Lung (tissue), 11 donors: ENCODE measurements at regions not wholly inside any gene's neighbourhood (a gene's known extent, or its start where the extent isn't known, plus 50 kb on each side); places are given as distances from the start of the nearest gene placed in this dataset.

ENCODE experiments used
- ATAC-seq: fragments of 200-7000 bp; cut with Tn5 transposase; one replicate; pipeline ENCODE4 v1.9.1; 2020; ENCODE audit warnings: moderate number of reproducible peaks; ENCODE audit not compliant: insufficient read depth, low FRiP score
- DNase-seq, 3 donors: peaks; one replicate each; pipeline ENCODE4 v3.0.0-alpha.2; 2013 to 2017
- H3K27ac ChIP-seq, 2 donors: one replicate each; pipeline ENCODE4 v1.5.1; 2013; ENCODE audit warnings: mild to moderate bottlenecking in 2 of 2, moderate library complexity in 2 of 2, control low read depth in 1 of 2, inconsistent platforms in 1 of 2, low read depth in 1 of 2, low read length in 1 of 2
- H3K27me3 ChIP-seq, 3 donors: one replicate each; pipeline ENCODE4 v1.5.1; 2013; ENCODE audit warnings: low read length in 2 of 3; ENCODE audit not compliant: control insufficient read depth in 3 of 3, insufficient read depth in 3 of 3
- H3K36me3 ChIP-seq, 4 donors: one replicate each; pipeline ENCODE4 v1.5.1; 2013; ENCODE audit warnings: low read length in 4 of 4, mild to moderate bottlenecking in 1 of 4, moderate library complexity in 1 of 4; ENCODE audit not compliant: control insufficient read depth in 4 of 4, insufficient read depth in 4 of 4
- H3K4me1 ChIP-seq, 5 donors: one replicate each; pipeline ENCODE4 v1.5.1; 2013; ENCODE audit warnings: low read length in 5 of 5, mild to moderate bottlenecking in 2 of 5, moderate library complexity in 1 of 5; ENCODE audit not compliant: control insufficient read depth in 5 of 5, insufficient read depth in 5 of 5
- H3K4me3 ChIP-seq: one replicate; pipeline ENCODE4 v1.5.1; 2013; ENCODE audit warnings: mild to moderate bottlenecking, control low read depth, moderate library complexity
- H3K9ac ChIP-seq, 2 donors: one replicate each; pipeline ENCODE4 v1.5.1; 2013; ENCODE audit warnings: low read length in 2 of 2, control low read depth in 1 of 2; ENCODE audit not compliant: insufficient read depth in 1 of 2
- H3K9me3 ChIP-seq, 4 donors: one replicate each; pipeline ENCODE4 v1.5.1; 2013; ENCODE audit warnings: low read length in 3 of 4, mild to moderate bottlenecking in 1 of 4, moderate library complexity in 1 of 4; ENCODE audit not compliant: control insufficient read depth in 4 of 4, insufficient read depth in 3 of 4
- WGBS, 2 donors: extraction: QIAGEN DNeasy Blood & Tissue Kit; methylation state at CpG; one replicate each; pipeline ENCODE4 v1.1.7; 2013; 5-methylcytosine and 5-hydroxymethylcytosine counted together
- TF ChIP-seq, protein P1 (sequence below): IDR thresholded peaks from 2 replicates; pipeline ENCODE4 v1.5.1; 2012; ENCODE audit warnings: mild to moderate bottlenecking; ENCODE audit errors: control extremely low read depth, extremely low read depth
- donor health status: control.
- donor health status: control.
- donor health status: Bipolar disorder and iron deficiency.
- donor health status: healthy.
- donor health status: DM: yes; HTN: yes; CAD: no.

DNA sequence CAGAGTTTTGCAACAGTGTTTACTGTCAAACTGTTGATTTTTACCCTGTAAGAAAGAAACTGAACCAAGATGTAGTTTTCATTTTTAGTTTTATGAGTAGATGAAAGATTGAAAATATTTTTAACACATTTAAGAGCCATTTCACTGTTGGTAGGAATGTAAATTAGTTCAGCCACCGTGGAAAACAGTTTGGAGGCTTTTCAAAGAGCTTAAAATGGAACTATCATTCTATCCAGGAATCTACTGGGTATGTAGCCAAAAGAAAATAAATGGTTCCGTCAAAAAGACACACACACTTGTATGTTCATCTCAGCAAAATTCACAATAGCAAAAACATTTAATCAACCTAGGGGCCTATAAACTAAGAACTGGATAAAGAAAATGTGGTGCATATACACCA, 729.8 kb upstream of the CDH7 start:
- Histone ChIP-seq H3K27ac (no peak overlapping the region), H3K36me3 (no peaks in the 10 kb centered on the region), H3K9ac (no peak overlapping the region), H3K4me3 (no peak overlapping the region), H3K9me3 (peaks cover 0 to 4% (median 0%) of the 10 kb centered on the region in 4 donors), H3K27me3 (no peaks in the 10 kb centered on the region), H3K4me1 (peaks cover 0 to 1% (median 0%) of the 10 kb centered on the region in 5 donors)
- TF ChIP-seq, protein P1, sequence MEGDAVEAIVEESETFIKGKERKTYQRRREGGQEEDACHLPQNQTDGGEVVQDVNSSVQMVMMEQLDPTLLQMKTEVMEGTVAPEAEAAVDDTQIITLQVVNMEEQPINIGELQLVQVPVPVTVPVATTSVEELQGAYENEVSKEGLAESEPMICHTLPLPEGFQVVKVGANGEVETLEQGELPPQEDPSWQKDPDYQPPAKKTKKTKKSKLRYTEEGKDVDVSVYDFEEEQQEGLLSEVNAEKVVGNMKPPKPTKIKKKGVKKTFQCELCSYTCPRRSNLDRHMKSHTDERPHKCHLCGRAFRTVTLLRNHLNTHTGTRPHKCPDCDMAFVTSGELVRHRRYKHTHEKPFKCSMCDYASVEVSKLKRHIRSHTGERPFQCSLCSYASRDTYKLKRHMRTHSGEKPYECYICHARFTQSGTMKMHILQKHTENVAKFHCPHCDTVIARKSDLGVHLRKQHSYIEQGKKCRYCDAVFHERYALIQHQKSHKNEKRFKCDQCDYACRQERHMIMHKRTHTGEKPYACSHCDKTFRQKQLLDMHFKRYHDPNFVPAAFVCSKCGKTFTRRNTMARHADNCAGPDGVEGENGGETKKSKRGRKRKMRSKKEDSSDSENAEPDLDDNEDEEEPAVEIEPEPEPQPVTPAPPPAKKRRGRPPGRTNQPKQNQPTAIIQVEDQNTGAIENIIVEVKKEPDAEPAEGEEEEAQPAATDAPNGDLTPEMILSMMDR = no peak
- no peak for ATAC-seq
- 68 to 76% methylated on average over 2 of the region's 2 CpGs for WGBS, 2 donors
- no peak for DNase-seq

DNA sequence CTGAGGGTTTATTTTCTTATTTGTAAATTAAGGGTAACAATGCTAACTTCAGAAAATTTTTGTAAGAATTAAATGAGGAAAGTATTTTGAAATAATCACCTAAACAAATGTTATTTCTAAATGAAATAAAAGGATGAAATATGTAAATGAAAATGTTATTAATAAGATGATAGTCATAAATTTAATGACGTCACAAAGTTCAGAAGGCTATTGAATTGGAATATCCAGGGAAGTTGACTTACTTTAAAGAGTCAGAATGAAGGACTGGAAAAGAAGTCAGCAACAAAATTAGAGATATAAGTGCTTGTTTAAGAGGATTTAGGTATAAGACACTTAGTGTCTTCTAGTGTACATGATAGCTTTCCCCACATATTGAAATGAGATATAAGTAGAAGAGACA, 732.6 kb upstream of the CDH7 start:
- H3K4me1 ChIP-seq = peaks cover 0 to 1% (median 0%) of the 10 kb centered on the region in 5 donors
- no peak overlapping the region for H3K9ac ChIP-seq
- H3K27ac ChIP-seq = no peak overlapping the region
- DNase-seq (no peak), ATAC-seq (no peak)
- TF ChIP-seq, protein P1 = no peak
- H3K9me3 ChIP-seq = no peaks in the 10 kb centered on the region
- WGBS, 2 donors = 89 to 96% methylated on average over 1 of the region's 1 CpG
- no peaks in the 10 kb centered on the region for H3K27me3 ChIP-seq
- no peaks in the 10 kb centered on the region for H3K36me3 ChIP-seq
- H3K4me3 ChIP-seq = no peak overlapping the region

DNA sequence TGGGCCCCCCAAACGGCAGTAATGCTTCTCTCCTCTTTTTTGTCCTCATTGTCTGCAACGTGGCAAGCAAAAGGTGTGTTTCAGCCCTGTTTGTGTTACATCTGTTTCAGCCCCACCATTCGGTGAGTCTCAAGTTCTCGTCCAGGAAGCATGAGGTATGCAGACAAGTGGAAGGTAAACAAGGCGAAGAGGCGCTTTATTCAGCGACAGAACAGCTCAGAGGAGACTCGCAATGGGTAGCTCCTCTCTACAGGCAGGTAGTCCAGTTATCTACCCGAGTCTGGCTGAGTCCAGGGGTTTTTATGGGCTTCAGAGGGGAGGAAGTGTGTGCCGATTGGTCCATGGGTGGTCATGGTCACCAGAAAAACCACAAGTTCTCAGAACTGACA, 733.4 kb upstream of the CDH7 start:
- Histone ChIP-seq H3K4me3 (no peak overlapping the region), H3K9me3 (no peaks in the 10 kb centered on the region), H3K4me1 (peaks cover 0 to 1% (median 0%) of the 10 kb centered on the region in 5 donors), H3K27me3 (no peaks in the 10 kb centered on the region), H3K27ac (no peak overlapping the region), H3K9ac (no peak overlapping the region), H3K36me3 (no peaks in the 10 kb centered on the region)
- peak in 1 of 3 donors; percentile 7 for DNase-seq
- peak; percentile 62 for ATAC-seq
- WGBS, 2 donors = 70 to 82% methylated on average over 10 of the region's 10 CpGs
- TF ChIP-seq, protein P1 = no peak
